HEK293T (cell line): ENCODE measurements at regions not wholly inside any gene's neighbourhood (a gene's known extent, or its start where the extent isn't known, plus 50 kb on each side); places are given as distances from the start of the nearest gene placed in this dataset.

ENCODE experiments used
- ARNT ChIP-seq: fragments of 450-650 bp; IDR thresholded peaks from 2 replicates; pipeline ENCODE4 v1.6.1; 2017; ENCODE audit warnings: mild to moderate bottlenecking
- BHLHE40 ChIP-seq: fragments of 450-650 bp; IDR thresholded peaks from 2 replicates; pipeline ENCODE4 v1.6.1; 2016; ENCODE audit warnings: mild to moderate bottlenecking, moderate library complexity, borderline replicate concordance
- FOXA1 ChIP-seq: fragments of 450-650 bp; IDR thresholded peaks from 2 replicates; pipeline ENCODE4 v1.6.1; 2016; ENCODE audit warnings: mild to moderate bottlenecking
- FOXM1 ChIP-seq: fragments of 450-650 bp; IDR thresholded peaks from 2 replicates; pipeline ENCODE4 v1.6.1; 2017; ENCODE audit warnings: mild to moderate bottlenecking, borderline replicate concordance
- L3MBTL2 ChIP-seq: fragments of 450-650 bp; conservative IDR thresholded peaks from 2 replicates; pipeline ENCODE4 v1.6.1; 2016; ENCODE audit warnings: mild to moderate bottlenecking
- LEF1 ChIP-seq: fragments of 450-650 bp; IDR thresholded peaks from 2 replicates; pipeline ENCODE4 v1.6.1; 2017; ENCODE audit warnings: mild to moderate bottlenecking, borderline replicate concordance
- PKNOX1 ChIP-seq: fragments of 450-650 bp; IDR thresholded peaks from 2 replicates; pipeline ENCODE4 v1.6.1; 2016
- SP1 ChIP-seq: fragments of 450-650 bp; IDR thresholded peaks from 2 replicates; pipeline ENCODE4 v1.6.1; 2017
- TARDBP ChIP-seq: fragments of 450-650 bp; IDR thresholded peaks from 2 replicates; pipeline ENCODE4 v1.6.1; 2016
- ZNF384 ChIP-seq: fragments of 450-650 bp; IDR thresholded peaks from 2 replicates; pipeline ENCODE4 v1.6.1; 2016

- TF ChIP-seq L3MBTL2 (no peak), SP1 (no peak), FOXM1 (no peak), LEF1 (no peak), FOXA1 (no peak), PKNOX1 (no peak), BHLHE40 (no peak), TARDBP (no peak), ARNT (no peak), ZNF384 (no peak)
Measured at GRCh38 chrX:122046226-122046625, 998.8 kb downstream of the GLUD2 start.
